ENCODE measurements at regions not wholly inside any gene's neighbourhood (a gene's known extent, or its start where the extent isn't known, plus 50 kb on each side); places are given as distances from the start of the nearest gene placed in this dataset.
"Not testable (repeated sequence)": the region's sequence is repeated elsewhere in the genome, so short reads cannot be mapped to it uniquely, and the experiment has no call there.

GRCh38 chr3:168693870-168694269, 598.1 kb upstream of the GOLIM4 start:
- TF ChIP-seq CTCF (IDR thresholded peaks at IDR 0.05; ENCODE audit: unreplicated experiment in 3 of 3): no peak
- Mint-ChIP-seq H3K4me3 (no peak overlapping the region), H3K27ac (no peak overlapping the region), H3K27me3 (ENCODE audit: low read depth) (peaks cover 3% of the 10 kb centered on the region), H3K4me1 (no peaks in the 10 kb centered on the region), H3K36me3 (ENCODE audit: low read depth) (no peaks in the 10 kb centered on the region), H3K9me3 (peaks cover 2% of the 10 kb centered on the region)

- Mint-ChIP-seq H3K27me3 (ENCODE audit: low read depth) (peaks cover 3% of the 10 kb centered on the region), H3K9me3 (no peaks in the 10 kb centered on the region)
Measured at GRCh38 chr3:168688267-168688666, 592.5 kb upstream of the GOLIM4 start.

GRCh38 chr3:168684519-168684918, 588.8 kb upstream of the GOLIM4 start:
- no peak overlapping the region for H3K27ac Mint-ChIP-seq
- H3K36me3 Mint-ChIP-seq (ENCODE audit: low read depth): no peaks in the 10 kb centered on the region
- no peak overlapping the region for H3K4me3 Mint-ChIP-seq
- H3K27me3 Mint-ChIP-seq (ENCODE audit: low read depth): no peaks in the 10 kb centered on the region
- H3K9me3 Mint-ChIP-seq: no peaks in the 10 kb centered on the region
- no peak for TF ChIP-seq CTCF (IDR thresholded peaks at IDR 0.05; ENCODE audit: unreplicated experiment in 3 of 3)
- no peaks in the 10 kb centered on the region for H3K4me1 Mint-ChIP-seq

More at GRCh38 chr3:168688267-168688666, 592.5 kb upstream of the GOLIM4 start:
- Mint-ChIP-seq H3K4me3 (no peak overlapping the region), H3K27ac (no peak overlapping the region), H3K36me3 (ENCODE audit: low read depth) (no peaks in the 10 kb centered on the region), H3K4me1 (no peaks in the 10 kb centered on the region)
- TF ChIP-seq CTCF (IDR thresholded peaks at IDR 0.05; ENCODE audit: unreplicated experiment in 3 of 3): no peak

- H3K27me3 Mint-ChIP-seq (ENCODE audit: low read depth): no peaks in the 10 kb centered on the region
- H3K27ac Mint-ChIP-seq: no peak overlapping the region
- H3K4me3 Mint-ChIP-seq: no peak overlapping the region
- no peaks in the 10 kb centered on the region for H3K4me1 Mint-ChIP-seq
- no peaks in the 10 kb centered on the region for H3K36me3 Mint-ChIP-seq (ENCODE audit: low read depth)
- no peaks in the 10 kb centered on the region for H3K9me3 Mint-ChIP-seq
- no peak for TF ChIP-seq CTCF (IDR thresholded peaks at IDR 0.05; ENCODE audit: unreplicated experiment in 3 of 3)
Measured at GRCh38 chr3:168678730-168679129, 583.0 kb upstream of the GOLIM4 start.

GRCh38 chr3:168671091-168671490, 575.4 kb upstream of the GOLIM4 start:
- Mint-ChIP-seq H3K36me3 (ENCODE audit: low read depth) (no peaks in the 10 kb centered on the region), H3K4me3 (no peak overlapping the region), H3K27ac (no peak overlapping the region), H3K27me3 (ENCODE audit: low read depth) (no peaks in the 10 kb centered on the region), H3K4me1 (no peaks in the 10 kb centered on the region), H3K9me3 (no peaks in the 10 kb centered on the region)
- TF ChIP-seq CTCF (IDR thresholded peaks at IDR 0.05; ENCODE audit: unreplicated experiment in 3 of 3): no peak

GRCh38 chr3:168660879-168661657, 565.3 kb upstream of the GOLIM4 start:
- not testable (repeated sequence) for H3K27ac Mint-ChIP-seq; H3K4me1 Mint-ChIP-seq; H3K36me3 Mint-ChIP-seq (ENCODE audit: low read depth); H3K4me3 Mint-ChIP-seq; H3K9me3 Mint-ChIP-seq; H3K27me3 Mint-ChIP-seq (ENCODE audit: low read depth)

All from nephron (organoid).